GM23248 (cell line): ENCODE measurements at regions not wholly inside any gene's neighbourhood (a gene's known extent, or its start where the extent isn't known, plus 50 kb on each side); places are given as distances from the start of the nearest gene placed in this dataset.

ENCODE experiments used
- DNase-seq: peaks from one replicate; pipeline ENCODE4 v3.0.0-alpha.2; 2015
- H2AFZ ChIP-seq: fragments of 200-600 bp; sonication (generic); 2 replicates; pipeline ENCODE4 v1.6.1; 2016; ENCODE audit warnings: antibody characterized with exemption
- H3F3A ChIP-seq: fragments of 200-600 bp; sonication (generic); 2 replicates; pipeline ENCODE4 v1.6.1; 2016; ENCODE audit warnings: mild to moderate bottlenecking, antibody characterized with exemption, mixed run types; ENCODE audit not compliant: insufficient read depth
- H3K27ac ChIP-seq: fragments of 200-600 bp; sonication (generic); 2 replicates; pipeline ENCODE4 v1.5.1; 2016; ENCODE audit warnings: mild to moderate bottlenecking
- H3K27me3 ChIP-seq: fragments of 200-600 bp; sonication (generic); replicated peaks from 2 replicates; pipeline ENCODE4 v1.6.1; 2016; ENCODE audit warnings: mild to moderate bottlenecking; ENCODE audit not compliant: insufficient read depth
- H3K36me3 ChIP-seq: fragments of 200-600 bp; sonication (generic); 2 replicates; pipeline ENCODE4 v1.6.1; 2016; ENCODE audit warnings: low read depth, mild to moderate bottlenecking
- H3K4me1 ChIP-seq: fragments of 200-600 bp; sonication (generic); 2 replicates; pipeline ENCODE4 v1.6.1; 2016; ENCODE audit warnings: mild to moderate bottlenecking; ENCODE audit not compliant: insufficient read depth
- H3K4me2 ChIP-seq: fragments of 200-600 bp; sonication (generic); one replicate; pipeline ENCODE4 v1.6.1; 2016; ENCODE audit warnings: mild to moderate bottlenecking; ENCODE audit not compliant: unreplicated experiment
- H3K4me3 ChIP-seq: fragments of 200-600 bp; sonication (generic); 2 replicates; pipeline ENCODE4 v1.5.1; 2016; ENCODE audit warnings: mild to moderate bottlenecking
- H3K79me2 ChIP-seq: fragments of 200-600 bp; sonication (generic); 2 replicates; pipeline ENCODE4 v1.6.1; 2016; ENCODE audit warnings: mild to moderate bottlenecking; ENCODE audit not compliant: insufficient read depth
- H3K9ac ChIP-seq: fragments of 200-600 bp; sonication (generic); 2 replicates; pipeline ENCODE4 v1.6.1; 2016; ENCODE audit warnings: mild to moderate bottlenecking
- H3K9me2 ChIP-seq: fragments of 200-600 bp; sonication (generic); 2 replicates; pipeline ENCODE4 v1.6.1; 2016; ENCODE audit warnings: mixed run types, mild to moderate bottlenecking, moderate library complexity; ENCODE audit not compliant: insufficient read depth
- H3K9me3 ChIP-seq: fragments of 200-600 bp; sonication (generic); one replicate; pipeline ENCODE4 v1.6.1; 2017; ENCODE audit warnings: low read depth
- H4K20me1 ChIP-seq: fragments of 200-600 bp; sonication (generic); 2 replicates; pipeline ENCODE4 v1.6.0; 2016; ENCODE audit not compliant: insufficient read depth
- EZH2 ChIP-seq: fragments of 200-600 bp; sonication (generic); IDR thresholded peaks from 2 replicates; pipeline ENCODE4 v1.6.1; 2018; ENCODE audit warnings: antibody characterized with exemption, mild to moderate bottlenecking; ENCODE audit not compliant: insufficient read depth, poor library complexity, severe bottlenecking
- EZH2phosphoT487 ChIP-seq: fragments of 200-600 bp; sonication (generic); IDR thresholded peaks from 2 replicates; pipeline ENCODE4 v1.6.1; 2018; ENCODE audit warnings: antibody characterized with exemption, moderate library complexity, mild to moderate bottlenecking, low read depth; ENCODE audit not compliant: insufficient read depth
- WGBS, 2 experiments: methylation state at CpG; one replicate each; pipeline ENCODE4 v1.1.6; 2015 to 2017; ENCODE audit warnings: low lambda C conversion rate in 2 of 2, low coverage in 1 of 2; ENCODE audit errors: missing lambda C conversion rate in 2 of 2; 5-methylcytosine and 5-hydroxymethylcytosine counted together
- in situ Hi-C: fragments of 300-500 bp; cut with MboI; formaldehyde crosslinking; loops from 2 replicates; pipeline ENCODE4 v1.15.0; 2020

- DNase-seq = no peak
- no peaks in the 10 kb centered on the region for H4K20me1 ChIP-seq
- H3F3A ChIP-seq = peaks cover 26% of the 10 kb centered on the region
- H3K4me2 ChIP-seq = no peak overlapping the region
- H3K27me3 ChIP-seq = no peaks in the 10 kb centered on the region
- no peak overlapping the region for H3K27ac ChIP-seq
- in situ Hi-C loops = loop anchor here (5.0 to 10.0 kb wide), 3 partner anchors 99 to 309 kb away; no protein-coding TSS in a partner anchor
- no peak for TF ChIP-seq EZH2
- no peak for TF ChIP-seq EZH2phosphoT487
- H3K9me2 ChIP-seq = no peaks in the 10 kb centered on the region
- H3K36me3 ChIP-seq = no peaks in the 10 kb centered on the region
- H2AFZ ChIP-seq = no peak overlapping the region
- H3K4me3 ChIP-seq = no peak overlapping the region
- no peaks in the 10 kb centered on the region for H3K79me2 ChIP-seq
- H3K9ac ChIP-seq = no peak overlapping the region
- WGBS, 2 experiments = 96 to 99% methylated on average over 2 of the region's 2 CpGs
- H3K4me1 ChIP-seq = peaks cover 35% of the 10 kb centered on the region
- no peaks in the 10 kb centered on the region for H3K9me3 ChIP-seq
Observed at GRCh38 chr2:176453784-176454183, 184.5 kb downstream of the MTX2 start.

GRCh38 chr2:176454893-176455815, 185.9 kb downstream of the MTX2 start:
- no peak for TF ChIP-seq EZH2
- TF ChIP-seq EZH2phosphoT487 = no peak
- in situ Hi-C loops = loop anchor here (5.0 to 10.0 kb wide), 3 partner anchors 97 to 310 kb away; no protein-coding TSS in a partner anchor
- Histone ChIP-seq H3F3A (peaks cover 28% of the 10 kb centered on the region), H3K27ac (peak overlapping the region; percentile 90), H3K4me1 (peaks cover 39% of the 10 kb centered on the region), H3K36me3 (no peaks in the 10 kb centered on the region), H3K9me3 (no peaks in the 10 kb centered on the region), H2AFZ (peak overlapping the region; percentile 44), H3K79me2 (no peaks in the 10 kb centered on the region), H3K4me2 (peak overlapping the region; percentile 46), H3K9ac (peak overlapping the region; percentile 65), H4K20me1 (no peaks in the 10 kb centered on the region), H3K27me3 (no peaks in the 10 kb centered on the region), H3K9me2 (no peaks in the 10 kb centered on the region), H3K4me3 (peak overlapping the region; percentile 5; the same call in 1 of the 2 replicates)
- DNase-seq = peak; percentile 75
- WGBS, 2 experiments = 1 to 4% methylated on average over 11 of the region's 11 CpGs

- H3K4me2 ChIP-seq = peak overlapping the region; percentile 46
- TF ChIP-seq EZH2phosphoT487 (no peak), EZH2 (no peak)
- 0 to 3% methylated on average over 3 of the region's 3 CpGs for WGBS, 2 experiments
- H3K27me3 ChIP-seq = no peaks in the 10 kb centered on the region
- peaks cover 46% of the 10 kb centered on the region for H3K4me1 ChIP-seq
- H3K9me2 ChIP-seq = no peaks in the 10 kb centered on the region
- H3K27ac ChIP-seq = peak overlapping the region; percentile 90
- H3K9me3 ChIP-seq = no peaks in the 10 kb centered on the region
- peak; percentile 96 for DNase-seq
- H3K9ac ChIP-seq = peak overlapping the region; percentile 65
- H3K36me3 ChIP-seq = no peaks in the 10 kb centered on the region
- H3F3A ChIP-seq = peaks cover 35% of the 10 kb centered on the region
- no peaks in the 10 kb centered on the region for H3K79me2 ChIP-seq
- H2AFZ ChIP-seq = peak overlapping the region; percentile 44
- peak overlapping the region; percentile 5; the same call in 1 of the 2 replicates for H3K4me3 ChIP-seq
- H4K20me1 ChIP-seq = no peaks in the 10 kb centered on the region
- in situ Hi-C loops = loop anchor here (10.0 kb wide), 2 partner anchors 179 to 311 kb away; no protein-coding TSS in a partner anchor
Observed at GRCh38 chr2:176455816-176456291, 186.6 kb downstream of the MTX2 start.

GRCh38 chr2:176457481-176457880, 188.2 kb downstream of the MTX2 start:
- TF ChIP-seq EZH2 (no peak), EZH2phosphoT487 (no peak)

More at GRCh38 chr2:176457481-176457880, 188.2 kb downstream of the MTX2 start:
- no peaks in the 10 kb centered on the region for H4K20me1 ChIP-seq
- no peaks in the 10 kb centered on the region for H3K9me3 ChIP-seq
- peak overlapping the region; percentile 10 for H3K4me2 ChIP-seq
- no peaks in the 10 kb centered on the region for H3K36me3 ChIP-seq
- no peak overlapping the region for H3K4me3 ChIP-seq
- DNase-seq = peak; percentile 40
- H3K27me3 ChIP-seq = no peaks in the 10 kb centered on the region
- H2AFZ ChIP-seq = no peak overlapping the region
- peaks cover 51% of the 10 kb centered on the region for H3F3A ChIP-seq
- H3K4me1 ChIP-seq = peaks cover 63% of the 10 kb centered on the region
- H3K27ac ChIP-seq = peak overlapping the region; percentile 90; the same call in 1 of the 2 replicates
- no peaks in the 10 kb centered on the region for H3K9me2 ChIP-seq
- WGBS, 2 experiments = 18 to 23% methylated on average over 1 of the region's 1 CpG
- no peaks in the 10 kb centered on the region for H3K79me2 ChIP-seq
- in situ Hi-C loops = loop anchor here (10.0 kb wide), 2 partner anchors 177 to 313 kb away; no protein-coding TSS in a partner anchor
- H3K9ac ChIP-seq = no peak overlapping the region
